Type B pancreatic cell (in vitro differentiated cells): ENCODE measurements at regions not wholly inside any gene's neighbourhood (a gene's known extent, or its start where the extent isn't known, plus 50 kb on each side); places are given as distances from the start of the nearest gene placed in this dataset.

ENCODE experiments used
- DNase-seq: peaks from one replicate; pipeline ENCODE4 v3.0.0; 2021; ENCODE audit warnings: mixed read lengths; ENCODE audit not compliant: unreplicated experiment; ENCODE audit errors: extremely low spot score
- H3K27ac Mint-ChIP-seq: 2 replicates; pipeline ENCODE4 v1.8.0; 2021; ENCODE audit warnings: mild to moderate bottlenecking, mixed read lengths
- H3K27me3 Mint-ChIP-seq: 2 replicates; pipeline ENCODE4 v1.8.0; 2021; ENCODE audit warnings: mixed read lengths
- H3K36me3 Mint-ChIP-seq: 2 replicates; pipeline ENCODE4 v1.8.0; 2021; ENCODE audit warnings: mixed read lengths
- H3K4me1 Mint-ChIP-seq: one replicate; pipeline ENCODE4 v1.8.0; 2021; ENCODE audit warnings: mixed read lengths; ENCODE audit not compliant: unreplicated experiment
- H3K4me3 Mint-ChIP-seq: 2 replicates; pipeline ENCODE4 v1.8.0; 2021; ENCODE audit warnings: mild to moderate bottlenecking, mixed read lengths
- H3K9me3 Mint-ChIP-seq: 2 replicates; pipeline ENCODE4 v1.8.0; 2021; ENCODE audit warnings: mixed read lengths
- CTCF ChIP-seq: fragments of 200-600 bp; sonication (generic); conservative IDR thresholded peaks from 2 replicates; pipeline ENCODE4 v1.5.0; 2021; ENCODE audit warnings: antibody characterized with exemption, mild to moderate bottlenecking

GRCh38 chr7:106543221-106543757, 117.7 kb downstream of the CCDC71L start:
- no peak for TF ChIP-seq CTCF
- no peaks in the 10 kb centered on the region for H3K27me3 Mint-ChIP-seq
- no peak for DNase-seq
- H3K27ac Mint-ChIP-seq = no peak overlapping the region
- peaks cover 5% of the 10 kb centered on the region for H3K4me1 Mint-ChIP-seq
- no peaks in the 10 kb centered on the region for H3K9me3 Mint-ChIP-seq
- no peaks in the 10 kb centered on the region for H3K36me3 Mint-ChIP-seq
- H3K4me3 Mint-ChIP-seq = no peak overlapping the region

- Mint-ChIP-seq H3K27ac (peak overlapping the region; percentile 79), H3K9me3 (no peaks in the 10 kb centered on the region), H3K4me3 (peak overlapping the region; percentile 10), H3K27me3 (no peaks in the 10 kb centered on the region), H3K36me3 (no peaks in the 10 kb centered on the region), H3K4me1 (peaks cover 5% of the 10 kb centered on the region)
- peak; percentile 74 for TF ChIP-seq CTCF
- DNase-seq = no peak
Measured at GRCh38 chr7:106542550-106543220, 118.3 kb downstream of the CCDC71L start.

GRCh38 chr7:106538638-106539037, 122.3 kb downstream of the CCDC71L start:
- no peak for TF ChIP-seq CTCF
- Mint-ChIP-seq H3K4me3 (no peak overlapping the region), H3K9me3 (peaks cover 6% of the 10 kb centered on the region), H3K4me1 (peaks cover 5% of the 10 kb centered on the region), H3K27ac (no peak overlapping the region), H3K27me3 (peaks cover under 1% of the 10 kb centered on the region), H3K36me3 (no peaks in the 10 kb centered on the region)
- no peak for DNase-seq

- TF ChIP-seq CTCF = no peak
- Mint-ChIP-seq H3K27ac (no peak overlapping the region), H3K4me3 (no peak overlapping the region), H3K4me1 (no peaks in the 10 kb centered on the region), H3K9me3 (peaks cover 6% of the 10 kb centered on the region), H3K27me3 (peaks cover 4% of the 10 kb centered on the region), H3K36me3 (no peaks in the 10 kb centered on the region)
- no peak for DNase-seq
Measured at GRCh38 chr7:106537119-106537518, 123.8 kb downstream of the CCDC71L start.

- Mint-ChIP-seq H3K4me3 (no peak overlapping the region), H3K27ac (no peak overlapping the region), H3K4me1 (no peaks in the 10 kb centered on the region), H3K36me3 (no peaks in the 10 kb centered on the region), H3K27me3 (peaks cover 4% of the 10 kb centered on the region), H3K9me3 (peaks cover 6% of the 10 kb centered on the region)
- TF ChIP-seq CTCF = no peak
- no peak for DNase-seq
Measured at GRCh38 chr7:106536079-106536478, 124.9 kb downstream of the CCDC71L start.
